ENCODE measurements at regions not wholly inside any gene's neighbourhood (a gene's known extent, or its start where the extent isn't known, plus 50 kb on each side); places are given as distances from the start of the nearest gene placed in this dataset.

DNA sequence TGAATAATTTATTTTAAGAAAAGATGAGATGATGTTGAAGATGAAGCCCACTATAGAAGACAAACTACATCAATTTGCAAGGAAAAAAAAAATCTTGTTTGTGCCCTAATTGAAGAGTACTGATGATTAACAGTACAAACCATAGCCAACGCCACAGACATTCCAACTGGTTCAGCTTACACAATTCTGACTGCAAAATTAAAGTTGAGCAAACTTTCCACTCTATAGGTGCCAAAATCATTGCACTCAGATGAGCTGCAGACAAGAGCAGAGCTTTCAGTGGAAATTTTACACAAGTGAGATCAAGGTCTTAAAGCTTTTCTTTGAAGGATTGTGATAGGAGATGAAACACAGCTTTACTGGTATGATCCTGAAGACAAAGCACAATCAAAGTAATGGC, 85.3 kb downstream of the OGFRL1 start:
- intact Hi-C loops (cut with DNase I), result no loop called here
- 90 to 98% methylated on average over 1 of the region's 1 CpG for WGBS, 2 donors
- TF ChIP-seq POLR2A (IDR thresholded peaks at IDR 0.05), result no peak
- no peak for TF ChIP-seq CTCF (IDR thresholded peaks at IDR 0.05)
- TF ChIP-seq EP300 (IDR thresholded peaks at IDR 0.05), result no peak
- no peak for TF ChIP-seq POLR2AphosphoS5 (IDR thresholded peaks at IDR 0.05)
- H3K36me3 ChIP-seq, result no peaks in the 10 kb centered on the region
- peaks cover 0 to 9% (median 2%) of the 10 kb centered on the region in 4 donors for H3K4me1 ChIP-seq
- H3K9me3 ChIP-seq, result no peaks in the 10 kb centered on the region
- H3K27ac ChIP-seq, result no peak overlapping the region
- H3K27me3 ChIP-seq, result no peaks in the 10 kb centered on the region
- DNase-seq, result no peak
- no peak overlapping the region for H3K4me3 ChIP-seq

- no peak overlapping the region for H3K27ac ChIP-seq
- TF ChIP-seq POLR2AphosphoS5 (IDR thresholded peaks at IDR 0.05), result no peak
- TF ChIP-seq EP300 (IDR thresholded peaks at IDR 0.05), result no peak
- TF ChIP-seq POLR2A (IDR thresholded peaks at IDR 0.05), result no peak
- TF ChIP-seq CTCF (IDR thresholded peaks at IDR 0.05), result no peak
- no peaks in the 10 kb centered on the region for H3K36me3 ChIP-seq
- no peaks in the 10 kb centered on the region for H3K27me3 ChIP-seq
- WGBS, 2 donors, result 76 to 91% methylated on average over 1 of the region's 1 CpG
- peaks cover 0 to 9% (median 3%) of the 10 kb centered on the region in 4 donors for H3K4me1 ChIP-seq
- H3K9me3 ChIP-seq, result no peaks in the 10 kb centered on the region
- intact Hi-C loops (cut with DNase I), result no loop called here
- H3K4me3 ChIP-seq, result no peak overlapping the region
- no peak for DNase-seq
These were observed 87.1 kb downstream of the OGFRL1 start for GRCh38 chr6:71375676-71376075.

DNA sequence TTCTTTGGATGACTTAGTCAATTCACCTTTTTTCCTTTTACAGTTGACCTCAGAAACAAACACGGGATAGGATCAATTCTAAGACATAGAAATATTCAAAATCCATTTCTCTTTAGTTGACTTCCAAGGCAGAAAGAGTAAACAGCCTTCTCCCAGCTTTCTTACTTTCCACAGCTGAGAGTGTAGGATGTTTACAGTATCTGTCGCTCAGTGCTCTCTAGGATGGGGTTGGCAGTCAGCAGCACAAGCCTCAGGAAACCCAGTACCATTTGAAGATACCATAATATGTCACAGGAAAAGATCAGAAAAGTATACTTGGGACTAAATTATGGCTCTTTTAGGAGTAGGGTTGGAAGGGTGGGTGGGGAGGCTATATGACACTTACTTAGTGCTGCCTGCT, 88.2 kb downstream of the OGFRL1 start:
- no peak overlapping the region for H3K4me3 ChIP-seq
- WGBS, 2 donors, result 76 to 80% methylated on average over 2 of the region's 2 CpGs
- DNase-seq, result no peak
- H3K27ac ChIP-seq, result no peak overlapping the region
- H3K4me1 ChIP-seq, result peaks cover 0 to 9% (median 3%) of the 10 kb centered on the region in 4 donors
- intact Hi-C loops (cut with DNase I), result no loop called here
- no peak for TF ChIP-seq EP300 (IDR thresholded peaks at IDR 0.05)
- TF ChIP-seq CTCF (IDR thresholded peaks at IDR 0.05), result no peak
- no peak for TF ChIP-seq POLR2AphosphoS5 (IDR thresholded peaks at IDR 0.05)
- TF ChIP-seq POLR2A (IDR thresholded peaks at IDR 0.05), result no peak
- no peaks in the 10 kb centered on the region for H3K27me3 ChIP-seq
- no peaks in the 10 kb centered on the region for H3K36me3 ChIP-seq
- no peaks in the 10 kb centered on the region for H3K9me3 ChIP-seq

DNA sequence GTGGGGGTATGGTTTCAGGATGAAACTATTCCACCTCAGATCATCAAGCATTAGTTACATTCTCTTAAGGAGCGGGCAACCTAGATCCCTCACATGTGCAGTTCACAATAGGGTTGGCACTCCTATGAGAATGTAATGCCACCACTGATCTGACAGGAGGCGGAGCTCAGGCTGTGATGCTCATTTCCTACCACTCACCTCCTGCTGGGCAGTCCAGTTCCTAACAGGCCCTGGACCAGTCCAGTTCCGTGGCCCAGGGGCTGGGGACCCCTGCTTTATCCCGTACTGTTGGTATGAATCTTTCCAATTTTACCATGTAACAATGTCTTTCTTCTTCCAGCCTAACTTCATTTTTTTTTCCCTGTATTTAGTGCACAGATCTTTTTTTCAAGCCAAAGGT, 94.9 kb downstream of the OGFRL1 start:
- no peak for DNase-seq
- no peaks in the 10 kb centered on the region for H3K9me3 ChIP-seq
- H3K27me3 ChIP-seq, result no peaks in the 10 kb centered on the region
- WGBS, 2 donors, result 66 to 71% methylated on average over 4 of the region's 4 CpGs
- H3K4me1 ChIP-seq, result peaks cover 0 to 44% (median 10%) of the 10 kb centered on the region in 4 donors
- no peaks in the 10 kb centered on the region for H3K36me3 ChIP-seq
- no peak overlapping the region for H3K27ac ChIP-seq
- intact Hi-C loops (cut with DNase I), result no loop called here
- TF ChIP-seq EP300 (IDR thresholded peaks at IDR 0.05), result no peak
- no peak for TF ChIP-seq POLR2AphosphoS5 (IDR thresholded peaks at IDR 0.05)
- no peak overlapping the region for H3K4me3 ChIP-seq

DNA sequence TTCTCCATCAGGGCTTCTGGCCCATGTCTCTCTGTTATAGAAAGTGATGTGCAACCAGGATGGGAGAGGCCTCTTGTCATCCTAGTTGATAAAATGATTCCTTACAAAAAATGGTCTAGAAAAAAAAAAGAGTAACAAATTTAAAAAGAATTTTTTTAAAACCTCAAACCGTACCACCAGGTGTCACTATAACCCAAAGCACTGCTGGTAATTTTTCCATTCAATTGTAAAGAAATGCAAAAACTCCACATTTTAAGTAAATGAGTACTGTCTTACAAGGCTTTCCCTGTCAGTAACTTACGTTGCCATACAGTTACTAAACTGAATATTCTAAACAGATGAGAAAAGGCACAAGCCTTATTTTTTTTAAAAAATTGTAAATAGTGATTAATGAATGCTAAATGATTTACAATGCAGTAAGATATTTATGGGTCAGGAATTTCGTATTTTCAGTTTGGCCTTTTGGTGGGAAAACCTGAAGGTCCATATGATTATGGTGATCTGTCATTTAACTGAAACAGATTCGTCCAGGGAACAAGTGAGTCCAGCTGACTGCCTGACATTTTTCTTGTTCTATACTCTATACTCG, 95.4 kb downstream of the OGFRL1 start:
- Histone ChIP-seq H3K4me3 (no peak overlapping the region), H3K27ac (no peak overlapping the region), H3K27me3 (no peaks in the 10 kb centered on the region), H3K36me3 (no peaks in the 10 kb centered on the region), H3K9me3 (no peaks in the 10 kb centered on the region), H3K4me1 (peaks cover 0 to 49% (median 10%) of the 10 kb centered on the region in 4 donors)
- intact Hi-C loops (cut with DNase I), result no loop called here
- DNase-seq, result no peak
- 37 to 48% methylated on average over 5 of the region's 5 CpGs for WGBS, 2 donors
- TF ChIP-seq CTCF (IDR thresholded peaks at IDR 0.05) (peak in 3 of 4 experiments; percentile 36 to 72 (median 56)), POLR2A (IDR thresholded peaks at IDR 0.05) (no peak)
